ENCODE measurements at regions not wholly inside any gene's neighbourhood (a gene's known extent, or its start where the extent isn't known, plus 50 kb on each side); places are given as distances from the start of the nearest gene placed in this dataset.

GRCh38 chr4:123346330-123346940, 50.2 kb upstream of the SPRY1 start:
- H3K27me3 ChIP-seq: no peaks in the 10 kb centered on the region
- WGBS, 2 donors: 68 to 82% methylated on average over 7 of the region's 7 CpGs
- peaks cover 0 to 16% (median 3%) of the 10 kb centered on the region in 3 donors for H3K4me1 ChIP-seq
- H3K36me3 ChIP-seq: no peaks in the 10 kb centered on the region
- intact Hi-C loops (cut with DNase I): no loop called here
- no peak for DNase-seq
- H3K9me3 ChIP-seq: no peaks in the 10 kb centered on the region
- no peak overlapping the region for H3K27ac ChIP-seq
- peak overlapping the region in 1 of 4 donors; percentile 13 for H3K4me3 ChIP-seq
- no peak for TF ChIP-seq CTCF (IDR thresholded peaks at IDR 0.05)

Small RNA genes in the stretch of these regions (small RNA-seq; reads per million reads assigned to genes)
- 0 reads per million in 4 donors for gene AC026402.1
